NK-92 treated with Interleukin-12 subunit alpha and Interleukin-12 subunit beta, amount 100 ng/mL, for 24 hours (cell line): ENCODE measurements at regions not wholly inside any gene's neighbourhood (a gene's known extent, or its start where the extent isn't known, plus 50 kb on each side); places are given as distances from the start of the nearest gene placed in this dataset.
"Not testable (repeated sequence)": the region's sequence is repeated elsewhere in the genome, so short reads cannot be mapped to it uniquely, and the experiment has no call there.

Experiments used
- DNase-seq: peaks from one replicate; lab custom pipeline; 2025; lab: John Stamatoyannopoulos, UW

- DNase-seq = no peak
Measured at GRCh38 chr21:35201799-35202198, 152.7 kb upstream of the RUNX1 start.

DNA sequence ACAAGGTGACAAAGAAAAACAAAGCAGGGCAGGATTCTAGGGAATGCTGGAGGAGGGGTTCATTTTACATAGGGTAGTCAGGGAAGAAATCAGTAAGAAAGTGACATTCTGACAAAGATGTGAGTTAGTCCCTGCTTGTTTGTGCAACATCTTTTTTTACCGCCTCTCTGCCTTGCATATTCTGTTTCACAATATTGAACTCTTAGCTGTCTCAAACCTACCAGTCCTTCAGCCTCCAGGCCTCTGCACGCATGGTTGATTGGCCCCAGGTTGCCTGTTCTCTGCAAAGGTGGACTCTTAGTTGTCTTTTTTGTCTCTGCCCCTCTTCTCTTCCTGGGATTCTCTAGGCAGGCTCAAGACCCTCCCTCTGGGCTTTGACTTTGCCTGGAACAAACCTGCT, 152.2 kb upstream of the RUNX1 start:
- DNase-seq = no peak

DNA sequence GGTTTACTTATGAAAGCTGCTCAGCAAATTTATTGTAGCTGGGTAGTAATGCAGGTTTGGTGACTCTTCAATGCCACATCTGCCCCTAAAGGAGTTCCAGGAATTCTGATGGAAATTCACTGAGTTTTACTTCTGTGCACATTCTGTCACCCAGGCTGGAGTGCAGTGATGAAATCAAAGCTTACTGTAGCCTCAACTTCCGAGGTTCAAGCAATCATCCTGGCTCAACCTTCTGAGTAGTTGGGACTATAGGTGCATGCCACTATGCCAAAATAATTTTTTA, 150.6 kb upstream of the RUNX1 start:
- DNase-seq = no peak

DNA sequence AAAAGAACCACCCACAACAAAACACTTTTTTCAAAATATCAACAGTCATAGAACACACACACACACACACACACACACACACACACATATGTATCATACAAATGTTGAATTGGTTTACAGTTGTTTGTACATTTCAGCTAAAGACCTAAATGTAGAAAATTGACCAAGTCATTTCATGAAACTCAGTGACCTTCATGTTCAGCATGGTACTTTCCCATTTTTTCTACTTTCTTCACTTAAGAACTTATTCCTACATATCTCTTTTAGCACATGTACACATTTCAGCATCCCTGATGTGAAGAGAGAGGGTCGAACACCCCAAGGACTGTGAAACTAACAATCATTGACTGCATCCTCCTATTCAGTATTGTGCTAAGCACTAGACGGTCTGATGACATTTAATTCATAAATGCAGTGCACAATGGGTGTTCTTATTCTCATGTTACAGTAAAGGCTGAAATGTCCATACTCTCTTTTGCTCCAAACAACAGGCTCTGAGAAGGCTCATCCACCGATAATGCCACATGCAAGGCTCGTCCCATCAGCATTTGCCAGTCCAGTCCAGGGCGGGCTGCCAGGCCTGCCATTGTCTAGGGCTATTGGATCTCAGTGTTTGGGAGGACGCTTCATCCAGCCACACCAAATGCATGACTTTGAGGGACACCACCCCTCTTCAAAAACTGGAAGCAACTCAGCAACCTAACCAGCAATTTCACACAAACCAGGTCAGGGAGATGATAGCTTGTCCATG, 150.1 kb upstream of the RUNX1 start:
- DNase-seq = no peak

GRCh38 chr21:35198565-35198964, 149.5 kb upstream of the RUNX1 start:
- no peak for DNase-seq

DNA sequence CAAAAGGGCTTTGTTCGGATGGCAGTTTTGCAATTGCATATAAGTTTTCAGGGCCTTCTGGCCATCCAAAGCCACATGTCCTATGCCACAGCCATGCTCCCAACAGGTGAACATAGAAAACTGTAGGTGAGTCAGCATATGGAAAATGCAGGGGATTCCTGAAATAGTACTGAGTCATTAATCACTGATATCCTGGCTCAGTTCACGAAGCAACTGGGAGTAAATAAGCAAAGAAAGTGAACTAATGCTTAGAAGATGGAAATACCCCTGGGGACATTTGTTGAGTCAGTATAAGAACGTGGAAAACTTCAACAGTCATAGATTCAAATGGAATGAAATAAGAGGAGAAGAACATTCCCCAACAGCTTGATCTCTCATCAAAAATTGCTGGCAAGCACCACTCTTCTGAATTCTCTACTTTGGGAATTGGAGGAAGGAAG, 148.9 kb upstream of the RUNX1 start:
- DNase-seq = no peak

DNA sequence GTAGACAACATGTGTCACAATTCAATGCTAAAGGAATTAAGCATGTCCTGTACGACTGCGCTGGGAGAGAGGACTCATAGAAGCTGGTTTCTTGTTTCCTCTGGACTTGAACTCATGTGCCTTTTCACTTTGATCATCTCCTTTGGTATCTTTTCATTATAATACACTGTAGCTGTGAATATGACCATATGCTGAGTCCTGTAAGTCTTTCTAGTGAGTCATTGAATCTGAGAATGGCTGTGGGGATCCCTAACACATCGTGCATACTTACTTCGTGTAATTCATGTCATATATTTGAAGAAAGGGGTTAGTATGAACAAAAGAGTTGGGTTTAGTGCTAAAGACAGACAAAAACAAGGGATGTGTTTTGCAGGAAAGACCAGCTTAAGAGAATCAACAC, 148.1 kb upstream of the RUNX1 start:
- DNase-seq = no peak

DNA sequence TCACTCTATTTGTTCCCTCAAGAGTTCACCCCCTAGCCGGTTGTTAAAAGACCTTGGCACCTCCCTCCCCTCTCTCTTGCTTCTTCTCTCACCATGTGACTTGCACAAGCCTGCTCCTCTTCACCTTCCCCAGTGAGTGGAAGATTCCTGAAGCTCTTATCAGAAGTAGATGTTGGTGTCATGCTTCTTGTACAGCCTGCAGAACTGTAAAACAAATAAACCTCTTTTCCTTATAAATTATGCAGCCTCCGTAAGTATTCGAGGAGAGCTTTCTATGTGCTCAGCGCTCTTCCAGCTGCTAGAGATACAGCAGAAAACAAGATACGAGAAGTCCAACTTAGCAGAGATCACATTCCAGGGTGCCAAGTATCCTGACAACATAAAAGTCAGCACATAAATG, 147.0 kb upstream of the RUNX1 start:
- DNase-seq = no peak

DNA sequence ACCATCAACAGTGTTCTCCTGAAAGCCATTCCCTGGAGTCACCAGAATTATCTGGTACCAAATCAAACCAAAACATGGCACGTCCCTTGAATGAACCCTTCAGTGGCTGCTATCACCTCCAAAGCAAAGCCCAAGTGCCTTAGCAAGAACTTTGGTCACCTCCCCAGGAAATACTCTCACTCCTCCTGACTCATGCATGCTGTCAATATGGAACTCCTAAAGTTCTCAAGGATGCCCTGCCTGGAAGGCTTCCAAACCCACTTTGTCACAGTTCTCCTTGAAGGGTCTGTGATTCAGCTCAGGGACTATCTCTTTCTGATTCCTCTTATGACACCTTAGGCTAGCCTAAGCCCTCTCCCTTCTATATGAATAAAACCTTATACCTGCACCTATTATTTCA, 146.1 kb upstream of the RUNX1 start:
- DNase-seq = no peak

GRCh38 chr21:35191754-35192153, 142.7 kb upstream of the RUNX1 start:
- no peak for DNase-seq

DNA sequence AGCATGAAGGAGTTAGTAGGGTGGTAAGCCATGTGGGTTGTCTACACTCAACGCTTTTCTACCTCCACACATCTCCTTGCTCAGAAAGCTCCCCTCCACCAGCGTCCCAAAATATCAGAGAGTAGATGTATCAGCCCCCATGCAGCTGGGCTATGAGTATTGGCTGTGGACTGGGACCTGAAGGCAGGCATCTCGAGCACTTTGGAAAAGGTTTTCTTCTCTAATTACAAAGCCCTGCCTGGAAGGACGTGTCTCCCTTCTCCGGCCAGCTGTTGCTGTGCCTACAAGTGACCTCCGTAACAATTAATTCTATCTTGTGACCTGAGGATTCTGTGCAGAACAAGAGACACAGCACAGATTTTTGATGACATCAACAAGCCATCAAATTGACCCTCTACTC, 142.0 kb upstream of the RUNX1 start:
- no peak for DNase-seq

- no peak for DNase-seq
Measured at GRCh38 chr21:35190201-35190701, 141.1 kb upstream of the RUNX1 start.

GRCh38 chr21:35189077-35189863, 140.2 kb upstream of the RUNX1 start:
- no peak for DNase-seq

DNA sequence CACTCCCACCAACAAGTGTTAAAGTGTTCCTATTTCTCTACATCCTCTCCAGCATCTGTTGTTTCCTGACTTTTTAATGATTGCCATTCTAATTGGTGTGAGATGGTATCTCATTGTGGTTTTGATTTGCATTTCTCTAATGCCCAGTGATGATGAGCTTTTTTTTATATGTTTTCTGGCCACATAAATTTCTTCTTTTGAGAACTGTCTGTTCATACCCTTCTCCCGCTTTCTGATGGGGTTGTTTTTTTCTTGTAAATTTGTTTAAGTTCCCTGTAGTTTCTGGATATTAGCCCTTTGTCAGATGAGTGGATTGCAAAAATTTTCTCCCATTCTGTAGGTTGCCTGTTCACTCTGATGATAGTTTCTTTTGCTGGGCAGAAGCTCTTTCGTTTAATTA, 134.3 kb upstream of the RUNX1 start:
- not testable (repeated sequence) for DNase-seq

GRCh38 chr21:35179990-35180540, 131.0 kb upstream of the RUNX1 start:
- no peak for DNase-seq

- DNase-seq = no peak
Measured at GRCh38 chr21:35178827-35179226, 129.7 kb upstream of the RUNX1 start.

- no peak for DNase-seq
Measured at GRCh38 chr21:35178098-35178497, 129.0 kb upstream of the RUNX1 start.

DNA sequence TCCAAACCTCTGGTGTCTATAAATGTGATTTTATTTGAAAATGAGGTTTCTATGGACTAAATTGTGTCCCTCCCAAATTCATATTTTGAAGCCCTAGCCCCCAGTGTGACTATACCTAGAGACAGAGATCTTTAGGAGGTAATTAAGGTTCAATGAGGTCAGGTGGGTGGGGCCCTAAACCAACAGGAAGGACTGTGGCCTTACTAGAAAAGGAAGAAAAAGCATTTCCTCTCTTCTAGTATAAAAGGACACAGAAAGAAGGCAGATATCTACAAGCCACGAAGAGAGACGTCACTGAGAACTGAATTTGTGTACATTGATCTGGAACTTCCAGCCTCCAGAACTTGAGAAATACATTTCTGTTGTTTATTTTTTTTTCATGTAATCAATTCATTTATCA, 123.1 kb upstream of the RUNX1 start:
- DNase-seq = no peak

DNA sequence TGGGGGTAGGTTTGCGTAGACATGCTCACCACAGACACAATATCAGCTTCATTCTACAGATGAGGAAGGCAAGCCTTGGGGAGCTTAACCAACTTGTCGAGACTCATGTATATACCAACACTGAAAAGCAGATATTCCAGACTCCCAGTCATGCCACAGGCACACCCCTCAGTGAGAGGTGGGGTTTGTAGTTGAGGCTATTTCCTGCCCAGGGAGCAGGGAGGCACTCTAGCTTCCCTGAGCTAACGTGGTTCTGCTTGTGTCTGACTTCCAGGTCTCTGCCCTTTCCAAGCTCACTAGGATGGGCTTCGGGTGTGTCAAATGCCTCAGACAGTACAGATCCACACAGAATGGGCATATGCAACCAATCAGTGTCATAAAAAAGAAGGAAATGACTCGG, 122.3 kb upstream of the RUNX1 start:
- no peak for DNase-seq

DNA sequence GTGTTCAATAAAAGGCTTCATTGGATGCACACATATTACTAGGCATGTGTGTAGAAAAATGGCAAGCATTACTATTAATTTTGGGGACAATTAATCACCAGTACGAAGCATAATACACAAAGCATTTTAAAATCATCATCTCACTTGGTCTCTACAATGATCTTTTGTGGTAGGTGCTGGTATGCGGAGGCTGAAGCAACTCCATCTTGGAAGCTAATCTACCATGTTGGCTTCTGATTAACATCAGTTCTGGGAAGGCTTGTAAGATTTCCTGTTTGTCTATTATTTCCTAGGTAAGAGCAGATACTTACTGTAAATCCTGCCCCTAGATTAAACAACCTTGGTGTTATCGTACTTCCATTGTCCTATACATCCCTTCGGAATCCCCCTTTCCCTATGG, 121.7 kb upstream of the RUNX1 start:
- no peak for DNase-seq

DNA sequence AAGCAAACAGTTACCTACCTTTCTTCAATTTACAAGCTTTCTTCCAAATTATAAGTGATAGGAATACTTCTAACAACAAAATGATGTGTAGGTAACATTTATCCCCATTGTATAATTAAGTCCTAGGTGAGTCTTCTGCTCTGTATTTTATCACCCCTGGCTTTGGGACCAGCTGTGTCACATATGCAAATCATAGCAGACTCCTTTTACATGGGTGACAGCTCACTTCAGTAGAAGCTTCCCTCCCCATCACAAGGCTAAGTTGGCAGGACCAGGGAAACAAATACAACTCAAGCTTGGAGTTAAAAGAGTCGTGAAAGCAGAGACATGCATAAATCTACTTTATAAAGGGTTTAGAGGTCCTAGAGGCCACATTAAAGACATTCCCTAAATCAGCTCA, 121.1 kb upstream of the RUNX1 start:
- DNase-seq = no peak

DNA sequence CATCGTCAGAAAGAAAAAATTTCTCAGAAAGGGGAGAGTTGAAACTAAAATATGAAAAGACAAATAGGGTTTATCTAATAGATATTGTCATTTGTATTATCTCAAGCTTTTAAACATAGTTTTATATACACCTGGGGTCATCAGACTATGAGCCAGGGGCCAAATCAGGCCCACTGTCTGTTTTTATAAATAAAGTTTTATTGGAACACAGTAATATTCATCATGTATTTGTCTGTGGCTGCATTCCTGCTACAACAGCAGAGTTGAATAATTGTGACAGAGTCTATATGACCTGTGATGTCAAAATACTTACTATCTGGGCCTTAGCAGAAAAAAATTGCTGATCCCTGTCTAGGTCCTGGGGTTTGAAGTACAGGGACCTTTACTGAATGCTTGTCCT, 120.5 kb upstream of the RUNX1 start:
- DNase-seq = no peak

DNA sequence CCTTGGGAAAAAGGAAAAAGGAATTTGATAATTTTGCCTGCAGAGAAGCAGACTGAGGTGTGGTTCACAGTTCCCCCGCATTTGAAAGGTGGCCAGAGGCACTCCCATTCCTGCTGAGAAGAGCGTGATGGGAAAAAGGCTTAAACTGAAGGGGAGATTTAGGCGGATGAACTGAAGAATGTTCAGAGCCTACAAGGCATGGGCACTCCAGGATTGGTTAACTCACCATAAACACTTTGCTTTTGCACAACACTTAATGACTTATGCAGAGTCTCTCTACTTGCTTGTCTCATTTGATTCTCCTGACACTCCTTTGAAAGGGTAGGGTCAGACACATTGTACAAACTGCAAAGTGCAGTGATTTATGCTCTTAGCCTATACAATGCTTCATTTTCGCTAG, 119.6 kb upstream of the RUNX1 start:
- DNase-seq = no peak
